Activated naive CD4-positive, alpha-beta T cell treated with anti-CD3 and anti-CD28 coated beads for 36 hours (primary cell): ENCODE measurements at regions not wholly inside any gene's neighbourhood (a gene's known extent, or its start where the extent isn't known, plus 50 kb on each side); places are given as distances from the start of the nearest gene placed in this dataset.

Source experiments
- CTCF ChIA-PET: fragments of 350-600 bp; sonication (Branson Sonifier 250); formaldehyde crosslinking; loops from one replicate; lab custom pipeline; 2021; ENCODE audit warnings: antibody characterized with exemption; lab: Charles Lee
- DNase-seq: peaks from one replicate; pipeline ENCODE4 v3.0.0-alpha.2; 2020
- H3K27ac Mint-ChIP-seq: one replicate; pipeline ENCODE4 v1.8.0; 2021; ENCODE audit warnings: mild to moderate bottlenecking, mixed read lengths
- H3K27me3 Mint-ChIP-seq: one replicate; pipeline ENCODE4 v1.8.0; 2021; ENCODE audit warnings: low read depth, mixed read lengths
- H3K36me3 Mint-ChIP-seq: one replicate; pipeline ENCODE4 v1.8.0; 2021; ENCODE audit warnings: low read depth, mixed read lengths
- H3K4me1 Mint-ChIP-seq: one replicate; pipeline ENCODE4 v1.8.0; 2021; ENCODE audit warnings: low read depth, mixed read lengths
- H3K4me3 Mint-ChIP-seq: one replicate; pipeline ENCODE4 v1.8.0; 2021; ENCODE audit warnings: mild to moderate bottlenecking, moderate library complexity, mixed read lengths
- H3K9me3 Mint-ChIP-seq: one replicate; pipeline ENCODE4 v1.8.0; 2021; ENCODE audit warnings: mixed read lengths
- intact Hi-C: fragments of 100-400 bp; cut with micrococcal nuclease; formaldehyde crosslinking; loops from one replicate; pipeline ENCODE4 v1.15.1; 2023

DNA sequence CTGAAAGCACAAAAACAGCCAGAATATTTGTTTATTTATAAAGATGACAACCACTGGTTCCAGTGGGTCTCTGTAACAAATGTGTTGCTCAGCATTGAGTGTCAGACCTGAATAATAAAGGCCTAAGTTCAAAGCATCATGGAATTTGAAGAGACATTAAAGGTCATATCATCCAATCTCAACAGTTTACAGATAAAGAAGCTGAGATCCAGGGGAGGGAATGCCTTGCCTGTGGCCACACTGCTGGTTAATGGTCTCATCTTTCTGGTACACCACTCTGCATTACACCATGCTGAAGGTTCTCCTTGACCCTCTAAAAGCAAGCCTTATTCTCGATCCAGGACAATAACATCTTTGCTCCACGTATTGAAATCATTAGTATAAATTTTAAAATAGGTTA, 446.5 kb upstream of the ACVR2A start:
- H3K9me3 Mint-ChIP-seq = no peaks in the 10 kb centered on the region
- CTCF ChIA-PET = no interaction called here
- no peaks in the 10 kb centered on the region for H3K36me3 Mint-ChIP-seq
- H3K27me3 Mint-ChIP-seq = no peaks in the 10 kb centered on the region
- H3K4me3 Mint-ChIP-seq = no peak overlapping the region
- no peak for DNase-seq
- H3K27ac Mint-ChIP-seq = no peak overlapping the region
- intact Hi-C loops = no loop called here
- no peaks in the 10 kb centered on the region for H3K4me1 Mint-ChIP-seq

- no peak for DNase-seq
- CTCF ChIA-PET = no interaction called here
- no peaks in the 10 kb centered on the region for H3K4me1 Mint-ChIP-seq
- H3K9me3 Mint-ChIP-seq = no peaks in the 10 kb centered on the region
- no peak overlapping the region for H3K4me3 Mint-ChIP-seq
- H3K36me3 Mint-ChIP-seq = no peaks in the 10 kb centered on the region
- H3K27ac Mint-ChIP-seq = no peak overlapping the region
- intact Hi-C loops = no loop called here
- H3K27me3 Mint-ChIP-seq = no peaks in the 10 kb centered on the region
Measured at GRCh38 chr2:147396890-147397289, 447.9 kb upstream of the ACVR2A start.

GRCh38 chr2:147394179-147394790, 450.5 kb upstream of the ACVR2A start:
- CTCF ChIA-PET = interaction anchor here (0.5 kb wide), 1 partner anchor 418 kb away, joined by 3 read pairs; no protein-coding TSS in a partner anchor
- Mint-ChIP-seq H3K27me3 (no peaks in the 10 kb centered on the region), H3K4me1 (no peaks in the 10 kb centered on the region), H3K27ac (no peak overlapping the region), H3K9me3 (no peaks in the 10 kb centered on the region), H3K36me3 (no peaks in the 10 kb centered on the region), H3K4me3 (no peak overlapping the region)
- no peak for DNase-seq
- intact Hi-C loops = no loop called here

DNA sequence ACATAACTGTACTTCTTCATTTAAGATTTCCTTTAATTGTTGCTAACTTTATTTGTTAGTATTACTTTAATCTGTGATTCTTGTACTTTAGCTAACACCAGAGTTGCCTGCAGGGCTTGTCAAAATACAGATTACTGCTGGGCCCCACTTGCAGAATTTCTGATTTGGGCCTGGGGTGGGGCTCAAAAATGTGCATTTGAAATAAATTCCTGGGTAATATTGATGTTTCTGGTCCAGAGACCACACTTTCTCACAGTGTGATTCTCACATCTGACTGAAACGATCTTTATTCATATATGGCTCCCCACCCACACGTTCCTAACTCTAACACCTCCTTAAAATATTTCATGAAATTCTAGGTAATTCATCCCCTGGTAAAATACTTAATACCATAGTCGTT, 452.6 kb upstream of the ACVR2A start:
- intact Hi-C loops = no loop called here
- DNase-seq = no peak
- H3K36me3 Mint-ChIP-seq = no peaks in the 10 kb centered on the region
- no peaks in the 10 kb centered on the region for H3K27me3 Mint-ChIP-seq
- H3K4me3 Mint-ChIP-seq = no peak overlapping the region
- CTCF ChIA-PET = interaction anchor here (0.5 kb wide), 1 partner anchor 41 kb away, joined by 3 read pairs; no protein-coding TSS in a partner anchor
- H3K9me3 Mint-ChIP-seq = no peaks in the 10 kb centered on the region
- peaks cover 2% of the 10 kb centered on the region for H3K4me1 Mint-ChIP-seq
- H3K27ac Mint-ChIP-seq = no peak overlapping the region

- Mint-ChIP-seq H3K4me1 (peaks cover 2% of the 10 kb centered on the region), H3K9me3 (no peaks in the 10 kb centered on the region), H3K27me3 (no peaks in the 10 kb centered on the region), H3K27ac (no peak overlapping the region), H3K36me3 (no peaks in the 10 kb centered on the region), H3K4me3 (no peak overlapping the region)
- no peak for DNase-seq
- intact Hi-C loops = no loop called here
- CTCF ChIA-PET = no interaction called here
Measured at GRCh38 chr2:147390475-147390874, 454.4 kb upstream of the ACVR2A start.

DNA sequence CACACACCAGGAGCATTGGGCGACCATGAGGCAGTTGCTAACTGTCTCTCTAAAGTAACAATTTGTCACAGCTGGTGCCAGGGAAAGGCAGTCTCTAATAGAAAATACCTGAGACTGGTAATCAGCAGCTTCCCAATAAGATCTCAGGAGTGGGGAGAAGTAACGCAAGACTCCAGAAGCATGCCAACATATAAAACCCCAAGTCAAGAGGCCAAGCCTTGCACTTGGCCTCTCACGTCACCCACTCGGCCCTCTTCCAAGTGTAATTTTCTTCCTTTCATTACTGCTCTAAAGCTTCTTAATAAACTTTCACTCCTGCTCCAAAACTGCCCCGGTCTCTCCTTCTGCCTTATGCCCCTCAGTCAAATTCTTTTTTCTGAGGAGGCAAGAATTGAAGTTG, 455.6 kb upstream of the ACVR2A start:
- DNase-seq = no peak
- intact Hi-C loops = no loop called here
- CTCF ChIA-PET = no interaction called here
- no peaks in the 10 kb centered on the region for H3K27me3 Mint-ChIP-seq
- no peaks in the 10 kb centered on the region for H3K9me3 Mint-ChIP-seq
- H3K4me3 Mint-ChIP-seq = no peak overlapping the region
- no peaks in the 10 kb centered on the region for H3K36me3 Mint-ChIP-seq
- H3K4me1 Mint-ChIP-seq = peaks cover 2% of the 10 kb centered on the region
- H3K27ac Mint-ChIP-seq = no peak overlapping the region

GRCh38 chr2:147388217-147388616, 456.6 kb upstream of the ACVR2A start:
- CTCF ChIA-PET = no interaction called here
- Mint-ChIP-seq H3K36me3 (no peaks in the 10 kb centered on the region), H3K4me1 (peaks cover 2% of the 10 kb centered on the region), H3K9me3 (no peaks in the 10 kb centered on the region), H3K4me3 (no peak overlapping the region), H3K27ac (peak overlapping the region; percentile 3), H3K27me3 (no peaks in the 10 kb centered on the region)
- no peak for DNase-seq
- intact Hi-C loops = no loop called here

DNA sequence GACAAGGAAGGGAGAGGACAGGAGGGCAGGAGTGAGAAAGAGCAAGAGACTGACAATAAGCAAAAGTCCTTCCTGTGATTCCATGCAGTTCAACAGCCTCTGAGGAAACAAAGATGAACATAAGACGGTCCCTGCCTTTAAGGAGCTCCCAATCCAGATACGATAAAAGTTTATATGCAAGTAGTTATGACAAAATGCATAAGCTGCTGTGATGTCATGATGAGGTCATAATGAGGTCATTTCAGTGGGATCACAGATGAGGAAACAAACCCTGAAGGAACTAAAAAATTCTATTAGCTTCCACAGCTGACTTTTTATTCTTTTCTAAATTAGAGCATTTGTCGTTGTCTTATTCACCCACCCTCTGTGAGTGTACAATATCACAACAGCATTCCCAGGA, 458.5 kb upstream of the ACVR2A start:
- Mint-ChIP-seq H3K36me3 (no peaks in the 10 kb centered on the region), H3K4me1 (peaks cover 2% of the 10 kb centered on the region), H3K9me3 (no peaks in the 10 kb centered on the region), H3K27ac (no peak overlapping the region), H3K27me3 (no peaks in the 10 kb centered on the region), H3K4me3 (no peak overlapping the region)
- CTCF ChIA-PET = no interaction called here
- intact Hi-C loops = no loop called here
- no peak for DNase-seq

DNA sequence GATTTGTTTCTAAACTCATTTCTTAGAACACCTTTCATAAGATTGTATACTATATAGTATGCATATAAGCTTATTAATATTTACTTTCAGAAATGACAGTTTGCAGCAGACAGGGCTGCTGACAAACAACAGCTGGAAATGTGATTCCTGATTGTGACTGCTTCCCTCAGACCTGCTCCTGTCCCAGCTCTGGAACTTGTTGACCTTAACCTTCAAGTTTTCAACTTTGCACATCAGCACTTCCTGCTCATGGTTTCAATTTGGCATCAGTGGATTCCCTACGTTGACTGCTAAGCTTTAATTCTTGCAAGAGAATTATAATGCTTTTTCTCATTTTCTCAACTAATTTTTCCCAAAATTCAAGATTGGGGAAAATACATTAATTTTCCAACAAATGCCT, 459.2 kb upstream of the ACVR2A start:
- Mint-ChIP-seq H3K36me3 (no peaks in the 10 kb centered on the region), H3K9me3 (no peaks in the 10 kb centered on the region), H3K4me1 (peaks cover 2% of the 10 kb centered on the region), H3K4me3 (no peak overlapping the region), H3K27ac (no peak overlapping the region), H3K27me3 (no peaks in the 10 kb centered on the region)
- DNase-seq = no peak
- intact Hi-C loops = no loop called here
- CTCF ChIA-PET = no interaction called here

GRCh38 chr2:147384659-147385058, 460.2 kb upstream of the ACVR2A start:
- intact Hi-C loops = no loop called here
- peaks cover 2% of the 10 kb centered on the region for H3K4me1 Mint-ChIP-seq
- H3K27ac Mint-ChIP-seq = no peak overlapping the region
- H3K36me3 Mint-ChIP-seq = no peaks in the 10 kb centered on the region
- no peaks in the 10 kb centered on the region for H3K27me3 Mint-ChIP-seq
- H3K9me3 Mint-ChIP-seq = no peaks in the 10 kb centered on the region
- CTCF ChIA-PET = no interaction called here
- no peak for DNase-seq
- H3K4me3 Mint-ChIP-seq = no peak overlapping the region

DNA sequence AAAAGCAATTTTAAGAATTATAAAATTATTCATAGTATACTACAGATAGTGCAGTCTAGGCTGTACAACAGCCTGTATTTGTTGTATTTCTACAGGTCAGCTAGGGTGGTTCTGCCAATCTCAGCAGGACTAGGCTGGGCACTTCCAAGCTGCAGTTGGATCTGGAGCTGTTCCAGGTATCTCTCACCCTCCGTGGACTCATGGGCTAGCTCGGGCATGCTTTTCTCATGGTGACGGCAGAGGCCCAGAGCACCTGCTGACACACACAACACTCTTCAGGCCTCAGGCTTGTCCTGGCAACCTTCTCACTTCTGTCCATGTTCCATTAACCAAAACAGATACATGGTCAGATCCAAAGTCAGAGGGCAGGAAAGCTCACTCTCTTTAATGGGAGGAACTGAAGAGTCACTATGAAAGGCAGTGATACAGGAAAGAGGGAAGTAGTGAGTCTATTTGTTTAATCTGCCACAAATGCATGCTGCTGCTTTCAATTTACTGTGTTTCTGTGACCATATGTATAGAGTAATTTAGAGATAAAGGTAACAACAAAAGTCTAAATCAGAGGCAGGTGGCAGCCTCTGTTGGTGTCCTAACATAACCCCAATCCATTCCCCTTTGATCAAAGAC, 462.4 kb upstream of the ACVR2A start:
- no peaks in the 10 kb centered on the region for H3K4me1 Mint-ChIP-seq
- DNase-seq = no peak
- intact Hi-C loops = no loop called here
- no peak overlapping the region for H3K4me3 Mint-ChIP-seq
- H3K27me3 Mint-ChIP-seq = no peaks in the 10 kb centered on the region
- H3K27ac Mint-ChIP-seq = no peak overlapping the region
- CTCF ChIA-PET = no interaction called here
- H3K9me3 Mint-ChIP-seq = no peaks in the 10 kb centered on the region
- H3K36me3 Mint-ChIP-seq = no peaks in the 10 kb centered on the region

DNA sequence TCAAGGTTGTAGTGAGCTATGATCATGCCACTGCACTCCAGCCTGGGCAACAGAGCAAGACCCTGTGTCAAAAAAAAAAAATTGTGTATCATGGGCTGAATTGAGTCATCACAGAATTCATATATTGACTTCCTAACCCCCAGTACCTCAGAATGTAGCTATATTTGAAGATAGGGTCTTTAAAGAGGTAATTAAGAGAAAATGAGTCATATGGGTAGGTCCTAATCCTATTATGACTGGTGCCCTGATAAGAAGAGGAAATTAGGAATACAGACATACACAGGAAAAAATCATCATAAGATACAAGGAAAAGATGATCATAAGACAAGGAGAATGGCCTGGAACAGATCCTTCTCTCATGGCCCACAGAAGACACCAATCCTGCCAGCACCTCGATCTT, 466.4 kb upstream of the ACVR2A start:
- CTCF ChIA-PET = no interaction called here
- Mint-ChIP-seq H3K27ac (no peak overlapping the region), H3K4me1 (peaks cover 4% of the 10 kb centered on the region), H3K27me3 (no peaks in the 10 kb centered on the region), H3K9me3 (no peaks in the 10 kb centered on the region), H3K4me3 (no peak overlapping the region), H3K36me3 (no peaks in the 10 kb centered on the region)
- no peak for DNase-seq
- intact Hi-C loops = no loop called here

DNA sequence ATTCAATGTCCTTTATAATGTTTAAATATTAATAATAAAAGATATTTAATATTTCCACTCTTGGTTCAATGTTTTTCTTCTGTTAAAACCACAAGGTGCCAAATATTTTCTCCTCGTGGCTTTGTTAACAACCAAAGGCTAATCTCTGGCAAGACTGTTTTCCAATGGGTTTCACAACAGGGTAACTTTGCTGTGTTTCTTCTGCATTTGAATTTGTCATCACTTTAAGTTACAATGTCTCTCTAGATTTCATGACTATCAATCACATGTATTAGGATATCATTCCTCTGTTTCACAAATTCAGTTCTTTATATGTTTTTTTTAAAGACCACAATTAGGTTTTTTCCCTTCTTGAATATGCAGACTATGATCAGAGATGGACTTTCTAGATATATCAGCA, 469.8 kb upstream of the ACVR2A start:
- Mint-ChIP-seq H3K27ac (no peak overlapping the region), H3K36me3 (no peaks in the 10 kb centered on the region), H3K4me1 (peaks cover 11% of the 10 kb centered on the region), H3K9me3 (peaks cover 2% of the 10 kb centered on the region), H3K27me3 (no peaks in the 10 kb centered on the region), H3K4me3 (no peak overlapping the region)
- no peak for DNase-seq
- CTCF ChIA-PET = interaction anchor here (0.6 kb wide), 1 partner anchor 512 kb away, joined by 3 read pairs; no protein-coding TSS in a partner anchor
- intact Hi-C loops = no loop called here
